Uterus (tissue), 3 donors: ENCODE measurements at regions not wholly inside any gene's neighbourhood (a gene's known extent, or its start where the extent isn't known, plus 50 kb on each side); places are given as distances from the start of the nearest gene placed in this dataset.

Experiments used
- DNase-seq, 2 donors: peaks; one replicate each; pipeline ENCODE4 v3.0.0-alpha.2; 2019 to 2020
- H3K27ac ChIP-seq, 2 donors: fragments of 200-600 bp; sonication (generic); 1 replicate in 1 of 2; 2 replicates in 1 of 2; pipeline ENCODE4 v1.5.1; 2016 to 2018
- H3K27me3 ChIP-seq, 2 donors: fragments of 200-600 bp; sonication (generic); one replicate each; pipeline ENCODE4 v1.5.1; 2018 to 2019; ENCODE audit warnings: control low read depth in 1 of 2
- H3K36me3 ChIP-seq, 2 donors: fragments of 200-600 bp; sonication (generic); one replicate each; pipeline ENCODE4 v1.5.1; 2019; ENCODE audit warnings: control low read depth in 1 of 2
- H3K4me1 ChIP-seq, 2 donors: fragments of 200-600 bp; sonication (generic); one replicate each; pipeline ENCODE4 v1.5.1; 2018 to 2019; ENCODE audit warnings: control low read depth in 1 of 2
- H3K4me3 ChIP-seq, 2 donors: fragments of 200-600 bp; sonication (generic); 1 replicate in 1 of 2; 2 replicates in 1 of 2; pipeline ENCODE4 v1.5.1; 2018 to 2019; ENCODE audit warnings: mild to moderate bottlenecking in 1 of 2
- H3K9me3 ChIP-seq, 2 donors: fragments of 200-600 bp; sonication (generic); one replicate each; pipeline ENCODE4 v1.5.1; 2019; ENCODE audit warnings: control low read depth in 1 of 2
- CTCF ChIP-seq, 4 experiments: fragments of 200-600 bp in 2 of 4; fragments of 450-650 bp in 2 of 4; sonication (generic) in 2 of 4; IDR thresholded peaks; one replicate each; pipeline ENCODE4 v1.5.1; 2016 to 2019; ENCODE audit warnings: antibody characterized with exemption in 4 of 4, mild to moderate bottlenecking in 2 of 4, moderate library complexity in 1 of 4
- POLR2A ChIP-seq, 2 donors: fragments of 450-650 bp; IDR thresholded peaks; one replicate each; pipeline ENCODE4 v1.6.1; 2016; ENCODE audit warnings: antibody characterized with exemption in 2 of 2, mild to moderate bottlenecking in 1 of 2, moderate library complexity in 1 of 2
- intact Hi-C: fragments of 100-400 bp; cut with DNase I; formaldehyde crosslinking; loops from one replicate; pipeline ENCODE4 v1.15.1; 2023; ENCODE audit warnings: low total_unique reads
- donor health status: DM: yes; HTN: yes; CAD: no.

DNA sequence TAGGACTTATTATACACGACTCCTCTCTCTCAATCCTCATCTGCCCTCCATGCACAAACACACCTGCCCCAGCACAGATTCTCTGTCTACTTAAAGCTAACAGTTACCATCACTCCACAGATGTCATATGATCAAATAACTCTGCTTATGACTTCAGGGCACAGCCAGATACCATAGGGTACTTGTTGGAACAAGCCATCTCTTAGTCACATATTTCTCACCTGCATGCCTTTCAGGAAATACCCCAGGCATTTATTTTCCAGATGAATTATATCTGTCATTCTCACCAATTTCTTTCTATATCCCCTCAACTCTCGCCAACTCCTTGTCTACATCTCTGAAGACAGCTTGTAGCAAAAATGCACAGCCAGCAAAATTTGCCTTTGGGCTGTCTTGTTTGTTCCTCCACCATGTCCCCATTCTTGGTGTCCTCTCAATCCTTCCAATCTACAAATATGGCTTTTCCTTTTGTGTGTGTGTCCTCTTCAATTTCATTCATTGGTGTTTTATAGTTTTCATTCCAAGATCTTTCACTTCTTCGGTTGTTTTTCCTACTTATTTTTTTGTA lies 353.9 kb upstream of the CAMK1G start:
- H3K27ac ChIP-seq = no peak overlapping the region
- H3K4me1 ChIP-seq = no peaks in the 10 kb centered on the region
- no peak overlapping the region for H3K4me3 ChIP-seq
- intact Hi-C loops = no loop called here
- TF ChIP-seq POLR2A (IDR thresholded peaks at IDR 0.05) (no peak), CTCF (IDR thresholded peaks at IDR 0.05) (no peak)
- no peak for DNase-seq
- no peaks in the 10 kb centered on the region for H3K36me3 ChIP-seq
- no peaks in the 10 kb centered on the region for H3K27me3 ChIP-seq
- H3K9me3 ChIP-seq = no peaks in the 10 kb centered on the region

DNA sequence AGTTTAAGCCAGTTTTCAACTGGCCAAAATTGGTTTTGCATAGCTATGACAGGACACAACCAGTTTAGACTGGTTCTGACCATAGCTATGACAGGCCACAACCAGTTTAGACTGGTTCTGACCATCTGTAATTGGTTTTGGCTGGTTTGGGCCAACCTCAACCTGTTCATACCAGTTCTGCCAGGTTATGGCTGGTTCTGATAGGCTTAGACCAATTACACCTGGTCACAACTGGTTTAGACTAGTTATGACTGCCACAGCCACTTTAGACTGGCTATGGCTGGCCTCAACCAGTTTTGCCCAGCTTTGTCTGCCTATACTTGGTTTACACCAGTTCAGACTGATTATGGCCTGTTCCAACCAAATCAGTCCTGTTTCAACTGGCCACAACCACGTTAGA lies 353.2 kb upstream of the CAMK1G start:
- intact Hi-C loops = no loop called here
- Histone ChIP-seq H3K4me3 (no peak overlapping the region), H3K9me3 (no peaks in the 10 kb centered on the region), H3K27me3 (no peaks in the 10 kb centered on the region), H3K36me3 (no peaks in the 10 kb centered on the region), H3K27ac (no peak overlapping the region), H3K4me1 (no peaks in the 10 kb centered on the region)
- no peak for TF ChIP-seq POLR2A (IDR thresholded peaks at IDR 0.05)
- no peak for TF ChIP-seq CTCF (IDR thresholded peaks at IDR 0.05)
- DNase-seq = no peak

- TF ChIP-seq CTCF (IDR thresholded peaks at IDR 0.05) (no peak), POLR2A (IDR thresholded peaks at IDR 0.05) (no peak)
- intact Hi-C loops = no loop called here
Measured at GRCh38 chr1:209231476-209232156, 351.9 kb upstream of the CAMK1G start.

GRCh38 chr1:209232197-209232596 lies 351.3 kb upstream of the CAMK1G start:
- no peaks in the 10 kb centered on the region for H3K27me3 ChIP-seq
- no peak overlapping the region for H3K4me3 ChIP-seq
- no peaks in the 10 kb centered on the region for H3K9me3 ChIP-seq
- no peaks in the 10 kb centered on the region for H3K36me3 ChIP-seq
- no peak overlapping the region for H3K27ac ChIP-seq
- DNase-seq = no peak
- TF ChIP-seq CTCF (IDR thresholded peaks at IDR 0.05) (no peak), POLR2A (IDR thresholded peaks at IDR 0.05) (no peak)
- intact Hi-C loops = no loop called here
- no peaks in the 10 kb centered on the region for H3K4me1 ChIP-seq

More at GRCh38 chr1:209231476-209232156, 351.9 kb upstream of the CAMK1G start:
- Histone ChIP-seq H3K27me3 (no peaks in the 10 kb centered on the region), H3K4me3 (no peak overlapping the region), H3K4me1 (no peaks in the 10 kb centered on the region), H3K36me3 (no peaks in the 10 kb centered on the region), H3K9me3 (no peaks in the 10 kb centered on the region), H3K27ac (no peak overlapping the region)
- DNase-seq = no peak

DNA sequence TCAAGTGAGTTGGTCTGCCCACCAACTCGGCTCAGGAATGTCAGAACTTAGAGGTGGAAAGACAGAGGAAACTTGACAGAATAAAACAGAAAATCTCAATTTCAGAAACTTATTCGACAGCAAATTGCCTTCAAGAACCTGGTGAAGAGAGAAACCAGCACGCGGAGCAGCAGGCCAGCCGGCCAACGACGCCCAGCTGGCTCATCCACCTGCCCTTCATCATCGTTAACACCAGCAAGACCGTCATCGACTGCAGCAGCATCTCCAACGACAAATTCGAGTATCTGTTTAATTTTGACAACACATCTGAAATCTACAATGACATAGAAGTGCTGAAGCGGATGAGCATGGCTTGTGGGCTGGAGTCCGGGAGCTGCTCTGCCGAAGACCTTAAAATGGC lies 350.8 kb upstream of the CAMK1G start:
- H3K4me3 ChIP-seq = no peak overlapping the region
- no peak for DNase-seq
- no peaks in the 10 kb centered on the region for H3K4me1 ChIP-seq
- TF ChIP-seq POLR2A (IDR thresholded peaks at IDR 0.05) (no peak), CTCF (IDR thresholded peaks at IDR 0.05) (no peak)
- H3K36me3 ChIP-seq = no peaks in the 10 kb centered on the region
- intact Hi-C loops = no loop called here
- no peaks in the 10 kb centered on the region for H3K27me3 ChIP-seq
- H3K9me3 ChIP-seq = no peaks in the 10 kb centered on the region
- no peak overlapping the region for H3K27ac ChIP-seq
